Neuron (in vitro differentiated cells): ENCODE measurements at regions not wholly inside any gene's neighbourhood (a gene's known extent, or its start where the extent isn't known, plus 50 kb on each side); places are given as distances from the start of the nearest gene placed in this dataset.

ENCODE experiments used
- H2AFZ ChIP-seq: one replicate; pipeline ENCODE4 v1.6.1; 2013; ENCODE audit warnings: low read depth, mild to moderate bottlenecking, inconsistent platforms, low read length, moderate library complexity
- H3K27me3 ChIP-seq: one replicate; pipeline ENCODE4 v1.6.1; 2013; ENCODE audit warnings: low read length; ENCODE audit not compliant: insufficient read depth
- H3K36me3 ChIP-seq: one replicate; pipeline ENCODE4 v1.6.1; 2013; ENCODE audit warnings: low read length; ENCODE audit not compliant: insufficient read depth
- H3K4me1 ChIP-seq: one replicate; pipeline ENCODE4 v1.6.1; 2013; ENCODE audit warnings: low read length; ENCODE audit not compliant: insufficient read depth
- H3K4me3 ChIP-seq: 2 replicates; pipeline ENCODE4 v1.5.1; 2013; ENCODE audit warnings: mild to moderate bottlenecking, low read length, moderate library complexity
- H3K9me3 ChIP-seq: one replicate; pipeline ENCODE4 v1.6.1; 2013; ENCODE audit warnings: low read length

GRCh38 chr14:53470351-53471043 lies 317.4 kb upstream of the DDHD1 start:
- Histone ChIP-seq H3K9me3 (no peaks in the 10 kb centered on the region), H3K4me1 (no peaks in the 10 kb centered on the region), H3K27me3 (no peaks in the 10 kb centered on the region), H3K36me3 (no peaks in the 10 kb centered on the region), H3K4me3 (no peak overlapping the region), H2AFZ (no peak overlapping the region)

- Histone ChIP-seq H3K9me3 (no peaks in the 10 kb centered on the region), H2AFZ (no peak overlapping the region), H3K27me3 (no peaks in the 10 kb centered on the region), H3K36me3 (no peaks in the 10 kb centered on the region), H3K4me3 (no peak overlapping the region), H3K4me1 (no peaks in the 10 kb centered on the region)
Measured at GRCh38 chr14:53468876-53469275, 315.8 kb upstream of the DDHD1 start.

GRCh38 chr14:53464376-53464775 lies 311.3 kb upstream of the DDHD1 start:
- Histone ChIP-seq H3K36me3 (no peaks in the 10 kb centered on the region), H3K9me3 (no peaks in the 10 kb centered on the region), H2AFZ (no peak overlapping the region), H3K27me3 (no peaks in the 10 kb centered on the region), H3K4me1 (no peaks in the 10 kb centered on the region), H3K4me3 (no peak overlapping the region)

DNA sequence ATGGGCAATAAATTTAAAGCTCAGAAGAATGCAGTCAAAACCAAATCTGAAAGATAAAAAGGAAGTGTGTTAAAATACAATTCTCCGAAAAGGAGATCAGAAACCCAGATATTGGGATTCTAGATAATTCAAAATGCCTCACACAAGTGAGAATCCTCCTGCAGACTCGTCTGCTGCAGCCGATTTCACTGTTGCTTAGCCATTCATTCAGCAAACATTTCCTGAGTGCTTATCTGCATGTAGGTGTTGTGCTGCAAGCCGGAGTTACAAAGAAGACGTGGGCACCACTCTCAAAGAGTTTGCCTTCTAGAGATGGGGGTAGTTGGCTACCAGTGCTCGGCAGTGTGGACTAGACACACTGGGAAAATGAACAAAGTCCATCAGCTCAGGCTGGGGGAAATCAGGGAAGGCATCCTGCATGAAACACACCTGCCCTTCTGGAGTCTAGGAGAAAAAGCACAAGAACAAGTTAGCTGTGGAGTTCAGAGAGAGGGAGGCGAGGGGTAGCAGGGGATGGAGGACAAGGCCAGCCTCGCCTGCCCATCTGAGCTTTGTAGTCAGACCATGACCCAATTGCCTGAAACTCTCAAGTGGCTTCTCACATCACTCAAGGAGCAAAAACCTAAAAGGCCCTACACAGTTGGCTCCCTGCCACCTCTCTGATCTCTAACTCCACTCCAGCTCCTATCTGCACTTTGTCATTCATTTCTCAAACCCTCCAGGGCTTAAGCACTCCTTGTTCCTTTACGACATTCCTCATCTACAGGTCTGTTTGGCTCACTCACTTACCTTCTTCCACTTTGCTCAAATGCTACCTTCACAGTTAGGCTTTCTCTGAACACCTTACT lies 310.0 kb upstream of the DDHD1 start:
- Histone ChIP-seq H3K4me1 (peaks cover 3% of the 10 kb centered on the region), H3K27me3 (no peaks in the 10 kb centered on the region), H2AFZ (no peak overlapping the region), H3K36me3 (no peaks in the 10 kb centered on the region), H3K9me3 (no peaks in the 10 kb centered on the region), H3K4me3 (no peak overlapping the region)

DNA sequence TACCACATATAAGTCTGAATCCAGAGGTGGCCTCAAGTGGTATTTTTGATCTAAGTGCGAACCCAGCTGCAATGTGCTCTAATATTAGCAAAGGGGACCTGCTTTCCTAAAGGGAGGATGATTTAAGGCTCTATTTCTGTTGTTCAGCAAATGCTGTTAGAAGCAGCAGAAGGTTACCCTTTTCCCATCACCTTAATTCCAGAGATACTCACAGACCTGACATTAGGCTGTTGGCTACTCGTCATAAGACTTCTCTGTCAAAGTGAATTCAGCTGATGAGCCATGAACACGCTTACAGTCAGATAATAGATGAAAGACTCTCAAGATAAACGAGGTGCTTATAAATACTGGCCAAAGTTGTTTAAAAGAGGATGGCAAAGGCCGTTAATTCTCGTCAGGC lies 308.7 kb upstream of the DDHD1 start:
- no peaks in the 10 kb centered on the region for H3K36me3 ChIP-seq
- H3K27me3 ChIP-seq = no peaks in the 10 kb centered on the region
- peaks cover 3% of the 10 kb centered on the region for H3K4me1 ChIP-seq
- no peak overlapping the region for H2AFZ ChIP-seq
- H3K9me3 ChIP-seq = no peaks in the 10 kb centered on the region
- H3K4me3 ChIP-seq = no peak overlapping the region

- Histone ChIP-seq H3K9me3 (no peaks in the 10 kb centered on the region), H3K4me3 (no peak overlapping the region), H3K27me3 (no peaks in the 10 kb centered on the region), H3K36me3 (no peaks in the 10 kb centered on the region), H3K4me1 (peaks cover 3% of the 10 kb centered on the region), H2AFZ (no peak overlapping the region)
Measured at GRCh38 chr14:53460544-53460943, 307.4 kb upstream of the DDHD1 start.

DNA sequence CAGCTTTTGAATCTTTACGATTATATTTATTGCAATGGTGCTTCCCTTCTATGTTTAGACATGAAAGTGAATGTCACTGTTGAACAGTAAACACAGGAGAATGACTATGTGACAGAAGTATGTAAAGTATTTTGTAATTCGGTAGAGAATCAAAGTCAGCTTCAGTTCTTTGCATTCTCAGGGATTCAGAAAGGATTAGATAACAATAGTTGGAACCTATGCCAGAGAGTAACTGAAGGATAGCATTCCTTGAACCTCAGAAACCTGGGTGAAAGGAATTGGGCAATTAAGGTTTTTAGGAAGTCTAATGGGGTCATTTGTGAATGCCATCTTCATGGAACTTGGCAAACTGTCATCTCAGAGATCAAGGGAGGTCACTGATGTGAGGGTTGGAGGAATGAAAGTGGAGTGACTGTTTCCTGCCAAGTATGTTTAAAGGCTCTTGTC lies 305.3 kb upstream of the DDHD1 start:
- Histone ChIP-seq H3K4me3 (no peak overlapping the region), H3K36me3 (no peaks in the 10 kb centered on the region), H3K27me3 (no peaks in the 10 kb centered on the region), H2AFZ (no peak overlapping the region), H3K4me1 (peaks cover 3% of the 10 kb centered on the region), H3K9me3 (no peaks in the 10 kb centered on the region)

- no peaks in the 10 kb centered on the region for H3K9me3 ChIP-seq
- H3K27me3 ChIP-seq = no peaks in the 10 kb centered on the region
- H3K4me1 ChIP-seq = peaks cover 3% of the 10 kb centered on the region
- H3K4me3 ChIP-seq = no peak overlapping the region
- H2AFZ ChIP-seq = no peak overlapping the region
- no peaks in the 10 kb centered on the region for H3K36me3 ChIP-seq
Measured at GRCh38 chr14:53456931-53457330, 303.8 kb upstream of the DDHD1 start.

DNA sequence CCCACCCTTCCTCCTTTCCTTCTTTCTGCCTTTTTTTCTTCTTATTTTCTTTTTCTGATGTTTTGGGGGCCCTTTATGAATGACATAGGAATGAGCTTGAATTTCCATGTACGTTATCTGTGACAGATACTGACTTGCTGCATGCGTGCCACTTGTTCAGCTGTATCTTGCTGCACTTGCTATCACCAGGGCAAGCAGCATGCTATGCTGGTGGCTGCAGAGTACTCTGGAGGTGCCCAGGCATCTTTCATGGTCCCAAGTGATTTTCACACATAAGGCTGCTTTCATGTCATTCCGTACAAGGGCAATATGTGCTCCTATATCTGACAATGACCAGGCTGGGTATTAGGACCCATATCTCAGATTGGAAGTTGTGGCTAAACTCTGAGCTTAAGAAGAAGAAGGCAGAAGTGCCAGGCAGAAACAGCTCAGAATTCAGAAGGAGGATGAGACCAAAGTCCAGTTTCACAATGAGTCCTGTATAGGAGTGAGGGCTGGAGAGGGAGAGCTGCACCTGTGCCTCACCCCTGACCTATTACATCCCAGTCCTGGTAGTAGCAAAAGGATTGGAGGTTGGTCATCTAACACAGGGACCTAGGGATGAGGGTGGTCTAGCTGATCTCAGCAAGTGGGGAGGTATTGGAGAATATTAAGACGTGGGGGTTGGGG lies 299.0 kb upstream of the DDHD1 start:
- H3K9me3 ChIP-seq = no peaks in the 10 kb centered on the region
- H3K4me3 ChIP-seq = no peak overlapping the region
- H3K4me1 ChIP-seq = no peaks in the 10 kb centered on the region
- H3K36me3 ChIP-seq = no peaks in the 10 kb centered on the region
- H2AFZ ChIP-seq = no peak overlapping the region
- no peaks in the 10 kb centered on the region for H3K27me3 ChIP-seq

GRCh38 chr14:53450871-53451270 lies 297.7 kb upstream of the DDHD1 start:
- Histone ChIP-seq H3K36me3 (no peaks in the 10 kb centered on the region), H3K4me1 (no peaks in the 10 kb centered on the region), H2AFZ (no peak overlapping the region), H3K9me3 (no peaks in the 10 kb centered on the region), H3K27me3 (no peaks in the 10 kb centered on the region), H3K4me3 (no peak overlapping the region)

DNA sequence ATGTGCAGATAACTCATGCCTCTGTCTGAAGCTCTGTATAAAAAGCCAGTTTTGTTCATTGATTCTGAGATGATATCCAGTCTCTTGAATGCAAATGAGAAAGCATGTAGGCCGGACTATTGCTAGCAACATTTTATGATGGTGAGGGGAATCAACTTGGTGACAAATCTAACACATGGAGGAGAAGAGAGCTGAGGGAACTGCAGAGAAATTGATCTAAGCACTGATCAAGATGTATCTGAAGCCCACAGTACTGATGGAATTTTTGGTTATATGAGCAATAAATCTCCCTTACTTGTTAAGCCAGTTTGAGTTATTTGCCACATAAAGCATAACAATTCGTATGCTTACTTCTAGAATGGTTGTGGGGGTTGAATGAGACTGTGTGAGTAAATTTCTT lies 295.6 kb upstream of the DDHD1 start:
- no peaks in the 10 kb centered on the region for H3K27me3 ChIP-seq
- no peak overlapping the region for H3K4me3 ChIP-seq
- H3K36me3 ChIP-seq = no peaks in the 10 kb centered on the region
- no peaks in the 10 kb centered on the region for H3K4me1 ChIP-seq
- no peak overlapping the region for H2AFZ ChIP-seq
- H3K9me3 ChIP-seq = no peaks in the 10 kb centered on the region

- H2AFZ ChIP-seq = no peak overlapping the region
- H3K36me3 ChIP-seq = no peaks in the 10 kb centered on the region
- H3K9me3 ChIP-seq = no peaks in the 10 kb centered on the region
- no peaks in the 10 kb centered on the region for H3K4me1 ChIP-seq
- no peak overlapping the region for H3K4me3 ChIP-seq
- H3K27me3 ChIP-seq = no peaks in the 10 kb centered on the region
Measured at GRCh38 chr14:53444677-53445312, 291.7 kb upstream of the DDHD1 start.

DNA sequence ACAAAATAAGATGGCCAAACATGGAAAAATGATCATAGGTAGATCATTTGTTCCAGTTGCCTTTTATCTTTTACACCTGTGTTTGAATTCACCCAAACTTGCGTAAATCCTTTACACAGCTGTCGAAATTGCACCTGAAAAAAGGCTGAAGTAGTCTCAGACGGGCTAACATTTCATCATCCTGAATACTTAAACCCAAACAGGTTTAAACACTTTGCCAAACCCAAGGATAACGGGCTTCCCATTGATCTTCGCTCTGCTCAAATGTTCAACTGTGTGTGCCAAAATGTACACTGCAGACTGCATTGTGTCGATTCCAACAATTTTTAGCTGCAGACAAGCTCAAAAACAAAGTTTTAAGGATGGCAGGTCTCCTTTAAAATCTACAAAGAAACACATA lies 288.7 kb upstream of the DDHD1 start:
- Histone ChIP-seq H3K4me3 (no peak overlapping the region), H3K36me3 (no peaks in the 10 kb centered on the region), H3K9me3 (no peaks in the 10 kb centered on the region), H3K4me1 (no peaks in the 10 kb centered on the region), H2AFZ (no peak overlapping the region), H3K27me3 (no peaks in the 10 kb centered on the region)
